GM12873 (cell line): ENCODE measurements at regions not wholly inside any gene's neighbourhood (a gene's known extent, or its start where the extent isn't known, plus 50 kb on each side); places are given as distances from the start of the nearest gene placed in this dataset.

Experiments
- CTCF ChIP-seq: IDR thresholded peaks from 2 replicates; pipeline ENCODE4 v1.5.1; 2012; ENCODE audit warnings: low read depth, mild to moderate bottlenecking, moderate library complexity, low read length, control low read depth; ENCODE audit not compliant: insufficient read depth; ENCODE audit errors: missing control alignments

GRCh38 chr18:2204736-2205135 is 366.6 kb downstream of the METTL4 start:
- TF ChIP-seq CTCF, result no peak

GRCh38 chr18:2207294-2207693 is 364.0 kb downstream of the METTL4 start:
- no peak for TF ChIP-seq CTCF

GRCh38 chr18:2212598-2213205 is 358.6 kb downstream of the METTL4 start:
- no peak for TF ChIP-seq CTCF

GRCh38 chr18:2213905-2214304 is 357.4 kb downstream of the METTL4 start:
- no peak for TF ChIP-seq CTCF

GRCh38 chr18:2217356-2217755 is 353.9 kb downstream of the METTL4 start:
- no peak for TF ChIP-seq CTCF

GRCh38 chr18:2218101-2218500 is 353.2 kb downstream of the METTL4 start:
- no peak for TF ChIP-seq CTCF

GRCh38 chr18:2219706-2220105 is 351.6 kb downstream of the METTL4 start:
- no peak for TF ChIP-seq CTCF
